GM12875 (cell line): ENCODE measurements at regions not wholly inside any gene's neighbourhood (a gene's known extent, or its start where the extent isn't known, plus 50 kb on each side); places are given as distances from the start of the nearest gene placed in this dataset.
"Not testable (repeated sequence)": the region's sequence is repeated elsewhere in the genome, so short reads cannot be mapped to it uniquely, and the experiment has no call there.

Source experiments
- H3K4me3 ChIP-seq: one replicate; pipeline ENCODE4 v1.5.1; 2011; ENCODE audit warnings: low read depth, low read length, control low read depth
- CTCF ChIP-seq: IDR thresholded peaks from 2 replicates; pipeline ENCODE4 v1.5.1; 2011; ENCODE audit warnings: low read depth, mild to moderate bottlenecking, control low read depth, inconsistent platforms, low read length, moderate library complexity, borderline replicate concordance; ENCODE audit not compliant: insufficient read depth

- H3K4me3 ChIP-seq, result no peak overlapping the region
- no peak for TF ChIP-seq CTCF
Observed at GRCh38 chr5:12095808-12096281, 191.6 kb upstream of the CTNND2 start.

GRCh38 chr5:12093586-12093985 lies 189.3 kb upstream of the CTNND2 start:
- TF ChIP-seq CTCF, result no peak

GRCh38 chr5:12080761-12081160 lies 176.5 kb upstream of the CTNND2 start:
- H3K4me3 ChIP-seq, result no peak overlapping the region
- no peak for TF ChIP-seq CTCF

More at GRCh38 chr5:12093586-12093985, 189.3 kb upstream of the CTNND2 start:
- H3K4me3 ChIP-seq, result no peak overlapping the region

GRCh38 chr5:12078286-12078685 lies 174.0 kb upstream of the CTNND2 start:
- H3K4me3 ChIP-seq, result not testable (repeated sequence)

- no peak for TF ChIP-seq CTCF
- H3K4me3 ChIP-seq, result no peak overlapping the region
Observed at GRCh38 chr5:12073426-12073825, 169.2 kb upstream of the CTNND2 start.

- TF ChIP-seq CTCF, result no peak
- no peak overlapping the region for H3K4me3 ChIP-seq
Observed at GRCh38 chr5:12072441-12072840, 168.2 kb upstream of the CTNND2 start.

- TF ChIP-seq CTCF, result no peak
- no peak overlapping the region for H3K4me3 ChIP-seq
Observed at GRCh38 chr5:12071455-12071854, 167.2 kb upstream of the CTNND2 start.
